Chondrocyte (in vitro differentiated cells): ENCODE measurements at regions not wholly inside any gene's neighbourhood (a gene's known extent, or its start where the extent isn't known, plus 50 kb on each side); places are given as distances from the start of the nearest gene placed in this dataset.

Experiments
- DNase-seq: peaks from one replicate; pipeline ENCODE4 v3.0.0; 2021; ENCODE audit warnings: mixed read lengths, low spot score
- H3K27ac Mint-ChIP-seq: one replicate; pipeline ENCODE4 v1.8.0; 2021; ENCODE audit warnings: mild to moderate bottlenecking, moderate library complexity, mixed read lengths; ENCODE audit not compliant: unreplicated experiment
- H3K27me3 Mint-ChIP-seq: 2 replicates; pipeline ENCODE4 v1.8.0; 2021; ENCODE audit warnings: low read depth, mixed read lengths
- H3K36me3 Mint-ChIP-seq: 2 replicates; pipeline ENCODE4 v1.8.0; 2021; ENCODE audit warnings: low read depth, mixed read lengths
- H3K4me1 Mint-ChIP-seq: 2 replicates; pipeline ENCODE4 v1.8.0; 2021; ENCODE audit warnings: low read depth, mild to moderate bottlenecking, mixed read lengths
- H3K4me3 Mint-ChIP-seq: one replicate; pipeline ENCODE4 v1.8.0; 2021; ENCODE audit warnings: mild to moderate bottlenecking, moderate library complexity, mixed read lengths; ENCODE audit not compliant: unreplicated experiment
- H3K9me3 Mint-ChIP-seq: 2 replicates; pipeline ENCODE4 v1.8.0; 2021; ENCODE audit warnings: low read depth, mixed read lengths
- TF ChIP-seq, protein P1 (sequence below): fragments of 200-600 bp; sonication (generic); IDR thresholded peaks from 2 replicates; pipeline ENCODE4 v1.5.0; 2021; ENCODE audit warnings: antibody characterized with exemption, mild to moderate bottlenecking, moderate library complexity

GRCh38 chr21:32884062-32884461, 112.5 kb upstream of the PAXBP1 start:
- H3K4me1 Mint-ChIP-seq, result peaks cover 4% of the 10 kb centered on the region
- TF ChIP-seq, protein P1, sequence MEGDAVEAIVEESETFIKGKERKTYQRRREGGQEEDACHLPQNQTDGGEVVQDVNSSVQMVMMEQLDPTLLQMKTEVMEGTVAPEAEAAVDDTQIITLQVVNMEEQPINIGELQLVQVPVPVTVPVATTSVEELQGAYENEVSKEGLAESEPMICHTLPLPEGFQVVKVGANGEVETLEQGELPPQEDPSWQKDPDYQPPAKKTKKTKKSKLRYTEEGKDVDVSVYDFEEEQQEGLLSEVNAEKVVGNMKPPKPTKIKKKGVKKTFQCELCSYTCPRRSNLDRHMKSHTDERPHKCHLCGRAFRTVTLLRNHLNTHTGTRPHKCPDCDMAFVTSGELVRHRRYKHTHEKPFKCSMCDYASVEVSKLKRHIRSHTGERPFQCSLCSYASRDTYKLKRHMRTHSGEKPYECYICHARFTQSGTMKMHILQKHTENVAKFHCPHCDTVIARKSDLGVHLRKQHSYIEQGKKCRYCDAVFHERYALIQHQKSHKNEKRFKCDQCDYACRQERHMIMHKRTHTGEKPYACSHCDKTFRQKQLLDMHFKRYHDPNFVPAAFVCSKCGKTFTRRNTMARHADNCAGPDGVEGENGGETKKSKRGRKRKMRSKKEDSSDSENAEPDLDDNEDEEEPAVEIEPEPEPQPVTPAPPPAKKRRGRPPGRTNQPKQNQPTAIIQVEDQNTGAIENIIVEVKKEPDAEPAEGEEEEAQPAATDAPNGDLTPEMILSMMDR, result no peak
- H3K27me3 Mint-ChIP-seq, result peaks cover 15% of the 10 kb centered on the region
- no peak for DNase-seq
- no peaks in the 10 kb centered on the region for H3K9me3 Mint-ChIP-seq
- H3K4me3 Mint-ChIP-seq, result no peak overlapping the region
- H3K36me3 Mint-ChIP-seq, result no peaks in the 10 kb centered on the region
- H3K27ac Mint-ChIP-seq, result no peak overlapping the region

DNA sequence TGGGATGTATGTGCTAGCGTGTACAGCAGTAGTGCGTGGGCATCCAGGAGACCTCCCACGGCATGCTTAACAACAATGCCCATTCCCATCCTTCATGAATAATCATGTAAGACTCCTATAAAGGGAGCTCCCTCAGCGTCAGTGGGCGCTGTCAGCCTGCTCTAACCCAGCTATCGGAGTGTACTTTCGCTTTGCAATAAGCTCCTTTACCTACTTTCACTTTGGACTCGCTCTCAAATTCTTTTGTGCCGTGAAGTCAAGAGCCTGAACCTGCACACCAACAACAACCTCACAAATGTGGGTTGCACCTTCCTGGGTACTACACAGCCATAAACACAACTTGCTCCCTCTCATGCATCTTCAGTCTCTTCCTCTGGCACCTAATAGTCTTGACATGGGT, 114.8 kb upstream of the PAXBP1 start:
- Mint-ChIP-seq H3K4me1 (peaks cover 5% of the 10 kb centered on the region), H3K27me3 (peaks cover 8% of the 10 kb centered on the region), H3K4me3 (no peak overlapping the region), H3K27ac (no peak overlapping the region), H3K9me3 (no peaks in the 10 kb centered on the region), H3K36me3 (no peaks in the 10 kb centered on the region)
- TF ChIP-seq, protein P1, result no peak
- DNase-seq, result no peak

GRCh38 chr21:32887026-32887425, 115.5 kb upstream of the PAXBP1 start:
- H3K4me1 Mint-ChIP-seq, result peaks cover 5% of the 10 kb centered on the region

GRCh38 chr21:32888971-32889370, 117.4 kb upstream of the PAXBP1 start:
- H3K4me1 Mint-ChIP-seq, result peaks cover 5% of the 10 kb centered on the region
- peaks cover 19% of the 10 kb centered on the region for H3K27me3 Mint-ChIP-seq
- no peak overlapping the region for H3K4me3 Mint-ChIP-seq
- no peak overlapping the region for H3K27ac Mint-ChIP-seq
- TF ChIP-seq, protein P1, result no peak
- H3K36me3 Mint-ChIP-seq, result no peaks in the 10 kb centered on the region
- no peaks in the 10 kb centered on the region for H3K9me3 Mint-ChIP-seq
- no peak for DNase-seq

More at GRCh38 chr21:32887026-32887425, 115.5 kb upstream of the PAXBP1 start:
- Mint-ChIP-seq H3K27ac (no peak overlapping the region), H3K9me3 (no peaks in the 10 kb centered on the region), H3K36me3 (no peaks in the 10 kb centered on the region), H3K27me3 (peaks cover 12% of the 10 kb centered on the region), H3K4me3 (no peak overlapping the region)
- no peak for DNase-seq
- TF ChIP-seq, protein P1, result no peak

DNA sequence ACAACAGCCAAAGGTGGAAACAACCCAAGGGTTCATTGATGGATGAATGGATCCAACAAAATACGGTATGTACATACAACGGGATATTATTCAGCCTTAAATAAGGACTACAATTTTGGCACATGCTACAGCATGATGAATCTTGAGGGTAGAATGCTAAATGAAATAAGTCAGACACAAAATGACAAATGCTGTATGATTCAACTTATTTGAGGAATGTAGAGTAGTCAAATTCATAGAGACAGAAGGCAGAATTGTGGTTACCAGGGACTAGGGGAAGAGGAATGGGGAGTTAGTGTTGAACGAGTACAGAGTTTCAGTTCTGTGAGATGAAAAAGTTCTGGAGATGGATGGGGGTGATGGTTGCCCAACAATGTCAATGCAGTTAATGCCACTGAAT, 118.0 kb upstream of the PAXBP1 start:
- Mint-ChIP-seq H3K9me3 (no peaks in the 10 kb centered on the region), H3K4me3 (no peak overlapping the region), H3K36me3 (no peaks in the 10 kb centered on the region), H3K27me3 (peaks cover 23% of the 10 kb centered on the region), H3K27ac (no peak overlapping the region), H3K4me1 (peaks cover 5% of the 10 kb centered on the region)
- no peak for DNase-seq
- TF ChIP-seq, protein P1, result no peak
